ENCODE measurements at regions not wholly inside any gene's neighbourhood (a gene's known extent, or its start where the extent isn't known, plus 50 kb on each side); places are given as distances from the start of the nearest gene placed in this dataset.

DNA sequence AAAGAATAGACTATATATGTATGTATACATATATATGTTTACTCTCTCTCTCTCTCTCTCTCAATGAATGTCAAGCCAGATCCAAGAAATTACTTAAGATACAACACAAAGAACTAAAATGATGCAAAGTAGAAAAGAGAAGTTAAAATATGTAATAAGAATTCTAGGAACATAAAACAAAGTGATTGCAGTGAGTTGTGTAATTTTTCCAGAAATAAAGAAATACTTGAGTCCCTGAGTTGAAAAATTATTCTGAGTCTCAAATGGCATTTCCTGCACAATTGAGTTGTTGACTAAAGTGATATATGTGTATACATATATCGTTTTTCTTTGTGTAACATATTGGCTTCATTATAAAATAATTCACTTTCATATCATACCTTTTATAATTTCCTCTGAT is 262.4 kb downstream of the INSIG2 start:
- Histone ChIP-seq H3K4me1 (ENCODE audit: insufficient read depth, low read length, poor library complexity, severe bottlenecking) (no peaks in the 10 kb centered on the region), H3K79me2 (ENCODE audit: insufficient read depth, low read length) (no peaks in the 10 kb centered on the region), H3K27me3 (ENCODE audit: insufficient read depth, low read length, poor library complexity, severe bottlenecking) (no peaks in the 10 kb centered on the region), H3K9ac (ENCODE audit: low read depth, low read length, poor library complexity, severe bottlenecking) (no peak overlapping the region), H2AFZ (ENCODE audit: low read length) (no peak overlapping the region), H3K4me3 (ENCODE audit: low read length, poor library complexity, severe bottlenecking) (no peak overlapping the region), H3K9me2 (replicated peaks; ENCODE audit: low read depth, low read length) (no peaks in the 10 kb centered on the region), H4K20me1 (ENCODE audit: insufficient read depth, low read length, poor library complexity, severe bottlenecking) (no peaks in the 10 kb centered on the region), H3K9me3 (ENCODE audit: insufficient read depth, low read depth, low read length) (no peaks in the 10 kb centered on the region), H3F3A (ENCODE audit: low read depth) (no peaks in the 10 kb centered on the region), H3K36me3 (ENCODE audit: insufficient read depth, low read length) (no peaks in the 10 kb centered on the region), H3K4me2 (ENCODE audit: low read depth, low read length, poor library complexity, severe bottlenecking) (no peak overlapping the region)
- TF ChIP-seq EZH2phosphoT487 (IDR thresholded peaks at IDR 0.05; ENCODE audit: borderline replicate concordance) (no peak), CTCF (conservative IDR thresholded peaks at IDR 0.05; ENCODE audit: low read length) (no peak)

DNA sequence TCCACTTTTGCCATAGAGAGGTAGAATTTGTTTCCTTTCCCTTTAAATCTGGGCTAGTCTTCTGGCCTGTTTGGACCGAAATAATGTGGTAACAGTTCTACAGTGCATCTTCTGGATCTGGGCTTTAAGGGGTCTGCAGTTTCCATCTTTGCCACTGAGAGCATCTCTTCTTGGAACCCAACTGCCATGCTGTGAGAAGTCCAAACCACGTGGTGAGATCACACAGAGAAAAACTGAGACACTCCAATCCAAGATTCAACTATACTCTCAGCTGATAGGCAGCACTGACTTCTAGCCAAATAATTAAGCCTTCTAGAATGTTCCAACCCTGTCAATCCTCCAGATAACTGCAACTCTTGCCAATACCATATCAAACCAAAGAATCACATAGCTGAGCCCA is 261.1 kb downstream of the INSIG2 start:
- TF ChIP-seq EZH2phosphoT487 (IDR thresholded peaks at IDR 0.05; ENCODE audit: borderline replicate concordance) (no peak), CTCF (conservative IDR thresholded peaks at IDR 0.05; ENCODE audit: low read length) (no peak)
- no peaks in the 10 kb centered on the region for H3K4me1 ChIP-seq (ENCODE audit: insufficient read depth, low read length, poor library complexity, severe bottlenecking)
- H3F3A ChIP-seq (ENCODE audit: low read depth), result no peaks in the 10 kb centered on the region
- no peaks in the 10 kb centered on the region for H3K27me3 ChIP-seq (ENCODE audit: insufficient read depth, low read length, poor library complexity, severe bottlenecking)
- no peaks in the 10 kb centered on the region for H3K36me3 ChIP-seq (ENCODE audit: insufficient read depth, low read length)
- H3K79me2 ChIP-seq (ENCODE audit: insufficient read depth, low read length), result no peaks in the 10 kb centered on the region
- H3K4me2 ChIP-seq (ENCODE audit: low read depth, low read length, poor library complexity, severe bottlenecking), result no peak overlapping the region
- H3K9me2 ChIP-seq (replicated peaks; ENCODE audit: low read depth, low read length), result no peaks in the 10 kb centered on the region
- no peaks in the 10 kb centered on the region for H4K20me1 ChIP-seq (ENCODE audit: insufficient read depth, low read length, poor library complexity, severe bottlenecking)
- no peak overlapping the region for H3K9ac ChIP-seq (ENCODE audit: low read depth, low read length, poor library complexity, severe bottlenecking)
- H2AFZ ChIP-seq (ENCODE audit: low read length), result no peak overlapping the region
- H3K9me3 ChIP-seq (ENCODE audit: insufficient read depth, low read depth, low read length), result no peaks in the 10 kb centered on the region
- no peak overlapping the region for H3K4me3 ChIP-seq (ENCODE audit: low read length, poor library complexity, severe bottlenecking)

GRCh38 chr2:118348380-118349034 is 260.2 kb downstream of the INSIG2 start:
- Histone ChIP-seq H3K9me3 (ENCODE audit: insufficient read depth, low read depth, low read length) (no peaks in the 10 kb centered on the region), H3K27me3 (ENCODE audit: insufficient read depth, low read length, poor library complexity, severe bottlenecking) (no peaks in the 10 kb centered on the region), H2AFZ (ENCODE audit: low read length) (no peak overlapping the region), H3K79me2 (ENCODE audit: insufficient read depth, low read length) (no peaks in the 10 kb centered on the region), H3K4me2 (ENCODE audit: low read depth, low read length, poor library complexity, severe bottlenecking) (no peak overlapping the region), H3K4me3 (ENCODE audit: low read length, poor library complexity, severe bottlenecking) (no peak overlapping the region), H3K9me2 (replicated peaks; ENCODE audit: low read depth, low read length) (no peaks in the 10 kb centered on the region), H3K4me1 (ENCODE audit: insufficient read depth, low read length, poor library complexity, severe bottlenecking) (no peaks in the 10 kb centered on the region), H3F3A (ENCODE audit: low read depth) (no peaks in the 10 kb centered on the region), H3K36me3 (ENCODE audit: insufficient read depth, low read length) (no peaks in the 10 kb centered on the region), H3K9ac (ENCODE audit: low read depth, low read length, poor library complexity, severe bottlenecking) (no peak overlapping the region), H4K20me1 (ENCODE audit: insufficient read depth, low read length, poor library complexity, severe bottlenecking) (no peaks in the 10 kb centered on the region)
- TF ChIP-seq EZH2phosphoT487 (IDR thresholded peaks at IDR 0.05; ENCODE audit: borderline replicate concordance) (no peak), CTCF (conservative IDR thresholded peaks at IDR 0.05; ENCODE audit: low read length) (no peak)
